ENCODE measurements at regions not wholly inside any gene's neighbourhood (a gene's known extent, or its start where the extent isn't known, plus 50 kb on each side); places are given as distances from the start of the nearest gene placed in this dataset.

GRCh38 chr10:27451054-27451453 is 53.0 kb upstream of the RAB18 start:
- H3K4me3 ChIP-seq (ENCODE audit: low read depth, low read length), result no peak overlapping the region
- no peaks in the 10 kb centered on the region for H3K4me1 ChIP-seq (ENCODE audit: control insufficient read depth, insufficient read depth, low read length, unreplicated experiment)
- no peak overlapping the region for H3K27ac ChIP-seq (ENCODE audit: low read depth, low read length)
- H3K36me3 ChIP-seq (ENCODE audit: insufficient read depth, low read length), result no peaks in the 10 kb centered on the region
- no peaks in the 10 kb centered on the region for H3K79me2 ChIP-seq (ENCODE audit: control insufficient read depth, insufficient read depth, low read length, unreplicated experiment)
- no peak overlapping the region for H2AFZ ChIP-seq (ENCODE audit: low read length, unreplicated experiment)
- H3K27me3 ChIP-seq (ENCODE audit: insufficient read depth, low read length), result peaks cover 7% of the 10 kb centered on the region; the same call in 1 of the 2 replicates

GRCh38 chr10:27450225-27450624 is 53.9 kb upstream of the RAB18 start:
- H3K27ac ChIP-seq (ENCODE audit: low read depth, low read length), result no peak overlapping the region
- H2AFZ ChIP-seq (ENCODE audit: low read length, unreplicated experiment), result no peak overlapping the region
- H3K4me3 ChIP-seq (ENCODE audit: low read depth, low read length), result no peak overlapping the region
- H3K4me1 ChIP-seq (ENCODE audit: control insufficient read depth, insufficient read depth, low read length, unreplicated experiment), result no peaks in the 10 kb centered on the region
- no peaks in the 10 kb centered on the region for H3K79me2 ChIP-seq (ENCODE audit: control insufficient read depth, insufficient read depth, low read length, unreplicated experiment)
- no peaks in the 10 kb centered on the region for H3K36me3 ChIP-seq (ENCODE audit: insufficient read depth, low read length)
- H3K27me3 ChIP-seq (ENCODE audit: insufficient read depth, low read length), result peaks cover 7% of the 10 kb centered on the region; the same call in 1 of the 2 replicates

GRCh38 chr10:27449571-27449970 is 54.5 kb upstream of the RAB18 start:
- no peak overlapping the region for H3K4me3 ChIP-seq (ENCODE audit: low read depth, low read length)
- no peaks in the 10 kb centered on the region for H3K36me3 ChIP-seq (ENCODE audit: insufficient read depth, low read length)
- H3K4me1 ChIP-seq (ENCODE audit: control insufficient read depth, insufficient read depth, low read length, unreplicated experiment), result no peaks in the 10 kb centered on the region
- H3K27me3 ChIP-seq (ENCODE audit: insufficient read depth, low read length), result 0 out of 2 replicates have a peak, but pooled peaks cover 3% of the 10 kb centered on the region
- H2AFZ ChIP-seq (ENCODE audit: low read length, unreplicated experiment), result no peak overlapping the region
- H3K27ac ChIP-seq (ENCODE audit: low read depth, low read length), result no peak overlapping the region
- H3K79me2 ChIP-seq (ENCODE audit: control insufficient read depth, insufficient read depth, low read length, unreplicated experiment), result no peaks in the 10 kb centered on the region

GRCh38 chr10:27448921-27449320 is 55.2 kb upstream of the RAB18 start:
- Histone ChIP-seq H3K27ac (ENCODE audit: low read depth, low read length) (no peak overlapping the region), H3K27me3 (ENCODE audit: insufficient read depth, low read length) (0 out of 2 replicates have a peak, but pooled peaks cover under 1% of the 10 kb centered on the region), H3K4me1 (ENCODE audit: control insufficient read depth, insufficient read depth, low read length, unreplicated experiment) (no peaks in the 10 kb centered on the region), H3K79me2 (ENCODE audit: control insufficient read depth, insufficient read depth, low read length, unreplicated experiment) (no peaks in the 10 kb centered on the region), H2AFZ (ENCODE audit: low read length, unreplicated experiment) (no peak overlapping the region), H3K4me3 (ENCODE audit: low read depth, low read length) (no peak overlapping the region), H3K36me3 (ENCODE audit: insufficient read depth, low read length) (no peaks in the 10 kb centered on the region)

GRCh38 chr10:27447540-27447939 is 56.6 kb upstream of the RAB18 start:
- Histone ChIP-seq H3K4me3 (ENCODE audit: low read depth, low read length) (no peak overlapping the region), H3K27me3 (ENCODE audit: insufficient read depth, low read length) (no peaks in the 10 kb centered on the region), H3K36me3 (ENCODE audit: insufficient read depth, low read length) (no peaks in the 10 kb centered on the region), H2AFZ (ENCODE audit: low read length, unreplicated experiment) (no peak overlapping the region), H3K27ac (ENCODE audit: low read depth, low read length) (no peak overlapping the region), H3K79me2 (ENCODE audit: control insufficient read depth, insufficient read depth, low read length, unreplicated experiment) (no peaks in the 10 kb centered on the region), H3K4me1 (ENCODE audit: control insufficient read depth, insufficient read depth, low read length, unreplicated experiment) (no peaks in the 10 kb centered on the region)

- Histone ChIP-seq H3K27me3 (ENCODE audit: insufficient read depth, low read length) (no peaks in the 10 kb centered on the region), H3K36me3 (ENCODE audit: insufficient read depth, low read length) (no peaks in the 10 kb centered on the region), H3K4me1 (ENCODE audit: control insufficient read depth, insufficient read depth, low read length, unreplicated experiment) (no peaks in the 10 kb centered on the region), H2AFZ (ENCODE audit: low read length, unreplicated experiment) (no peak overlapping the region), H3K4me3 (ENCODE audit: low read depth, low read length) (no peak overlapping the region), H3K27ac (ENCODE audit: low read depth, low read length) (no peak overlapping the region), H3K79me2 (ENCODE audit: control insufficient read depth, insufficient read depth, low read length, unreplicated experiment) (no peaks in the 10 kb centered on the region)
Observed at GRCh38 chr10:27446091-27446918, 57.8 kb upstream of the RAB18 start.

GRCh38 chr10:27445070-27445469 is 59.0 kb upstream of the RAB18 start:
- Histone ChIP-seq H3K27me3 (ENCODE audit: insufficient read depth, low read length) (no peaks in the 10 kb centered on the region), H3K27ac (ENCODE audit: low read depth, low read length) (no peak overlapping the region), H3K4me1 (ENCODE audit: control insufficient read depth, insufficient read depth, low read length, unreplicated experiment) (no peaks in the 10 kb centered on the region), H3K36me3 (ENCODE audit: insufficient read depth, low read length) (no peaks in the 10 kb centered on the region), H3K79me2 (ENCODE audit: control insufficient read depth, insufficient read depth, low read length, unreplicated experiment) (no peaks in the 10 kb centered on the region), H3K4me3 (ENCODE audit: low read depth, low read length) (no peak overlapping the region), H2AFZ (ENCODE audit: low read length, unreplicated experiment) (no peak overlapping the region)

- Histone ChIP-seq H3K27me3 (ENCODE audit: insufficient read depth, low read length) (peaks cover 10% of the 10 kb centered on the region), H2AFZ (ENCODE audit: low read length, unreplicated experiment) (no peak overlapping the region), H3K36me3 (ENCODE audit: insufficient read depth, low read length) (no peaks in the 10 kb centered on the region), H3K27ac (ENCODE audit: low read depth, low read length) (no peak overlapping the region), H3K4me3 (ENCODE audit: low read depth, low read length) (no peak overlapping the region), H3K79me2 (ENCODE audit: control insufficient read depth, insufficient read depth, low read length, unreplicated experiment) (no peaks in the 10 kb centered on the region), H3K4me1 (ENCODE audit: control insufficient read depth, insufficient read depth, low read length, unreplicated experiment) (no peaks in the 10 kb centered on the region)
Observed at GRCh38 chr10:27440478-27440877, 63.6 kb upstream of the RAB18 start.

GRCh38 chr10:27440021-27440420 is 64.1 kb upstream of the RAB18 start:
- Histone ChIP-seq H3K4me3 (ENCODE audit: low read depth, low read length) (no peak overlapping the region), H3K4me1 (ENCODE audit: control insufficient read depth, insufficient read depth, low read length, unreplicated experiment) (no peaks in the 10 kb centered on the region), H3K27ac (ENCODE audit: low read depth, low read length) (no peak overlapping the region), H3K79me2 (ENCODE audit: control insufficient read depth, insufficient read depth, low read length, unreplicated experiment) (no peaks in the 10 kb centered on the region), H2AFZ (ENCODE audit: low read length, unreplicated experiment) (no peak overlapping the region), H3K27me3 (ENCODE audit: insufficient read depth, low read length) (peaks cover 10% of the 10 kb centered on the region), H3K36me3 (ENCODE audit: insufficient read depth, low read length) (no peaks in the 10 kb centered on the region)

GRCh38 chr10:27439101-27439500 is 65.0 kb upstream of the RAB18 start:
- no peaks in the 10 kb centered on the region for H3K4me1 ChIP-seq (ENCODE audit: control insufficient read depth, insufficient read depth, low read length, unreplicated experiment)
- peaks cover 10% of the 10 kb centered on the region for H3K27me3 ChIP-seq (ENCODE audit: insufficient read depth, low read length)
- no peak overlapping the region for H3K4me3 ChIP-seq (ENCODE audit: low read depth, low read length)

GRCh38 chr10:27437775-27438174 is 66.3 kb upstream of the RAB18 start:
- Histone ChIP-seq H3K27ac (ENCODE audit: low read depth, low read length) (no peak overlapping the region), H3K4me1 (ENCODE audit: control insufficient read depth, insufficient read depth, low read length, unreplicated experiment) (no peaks in the 10 kb centered on the region), H3K79me2 (ENCODE audit: control insufficient read depth, insufficient read depth, low read length, unreplicated experiment) (no peaks in the 10 kb centered on the region), H2AFZ (ENCODE audit: low read length, unreplicated experiment) (no peak overlapping the region), H3K36me3 (ENCODE audit: insufficient read depth, low read length) (no peaks in the 10 kb centered on the region), H3K27me3 (ENCODE audit: insufficient read depth, low read length) (peaks cover 10% of the 10 kb centered on the region), H3K4me3 (ENCODE audit: low read depth, low read length) (no peak overlapping the region)

More at GRCh38 chr10:27439101-27439500, 65.0 kb upstream of the RAB18 start:
- no peak overlapping the region for H3K27ac ChIP-seq (ENCODE audit: low read depth, low read length)
- H2AFZ ChIP-seq (ENCODE audit: low read length, unreplicated experiment), result no peak overlapping the region
- no peaks in the 10 kb centered on the region for H3K79me2 ChIP-seq (ENCODE audit: control insufficient read depth, insufficient read depth, low read length, unreplicated experiment)
- H3K36me3 ChIP-seq (ENCODE audit: insufficient read depth, low read length), result no peaks in the 10 kb centered on the region

All from ACC112 (cell line).